ENCODE measurements at regions not wholly inside any gene's neighbourhood (a gene's known extent, or its start where the extent isn't known, plus 50 kb on each side); places are given as distances from the start of the nearest gene placed in this dataset.

- DNase-seq (ENCODE audit: low read depth, low spot score): no peak
- Mint-ChIP-seq H3K9me3 (peaks cover 20% of the 10 kb centered on the region), H3K4me1 (no peaks in the 10 kb centered on the region), H3K27me3 (ENCODE audit: low read depth) (peaks cover under 1% of the 10 kb centered on the region), H3K36me3 (ENCODE audit: low read depth) (peaks cover 2% of the 10 kb centered on the region), H3K4me3 (no peak overlapping the region), H3K27ac (ENCODE audit: unreplicated experiment) (no peak overlapping the region)
- no peak for TF ChIP-seq CTCF (conservative IDR thresholded peaks at IDR 0.05)
Observed at GRCh38 chr22:47463220-47463619, 700.8 kb downstream of the TBC1D22A start.

- DNase-seq (ENCODE audit: low read depth, low spot score): no peak
- TF ChIP-seq CTCF (conservative IDR thresholded peaks at IDR 0.05): no peak
- H3K4me3 Mint-ChIP-seq: no peak overlapping the region
- peaks cover 13% of the 10 kb centered on the region for H3K9me3 Mint-ChIP-seq
- H3K4me1 Mint-ChIP-seq: no peaks in the 10 kb centered on the region
- H3K36me3 Mint-ChIP-seq (ENCODE audit: low read depth): peaks cover 2% of the 10 kb centered on the region
- no peak overlapping the region for H3K27ac Mint-ChIP-seq (ENCODE audit: unreplicated experiment)
- no peaks in the 10 kb centered on the region for H3K27me3 Mint-ChIP-seq (ENCODE audit: low read depth)
Observed at GRCh38 chr22:47460861-47461260, 698.4 kb downstream of the TBC1D22A start.

GRCh38 chr22:47460176-47460575 is 697.7 kb downstream of the TBC1D22A start:
- H3K4me3 Mint-ChIP-seq: no peak overlapping the region
- H3K9me3 Mint-ChIP-seq: peaks cover 18% of the 10 kb centered on the region
- no peak for TF ChIP-seq CTCF (conservative IDR thresholded peaks at IDR 0.05)
- no peaks in the 10 kb centered on the region for H3K4me1 Mint-ChIP-seq
- H3K27ac Mint-ChIP-seq (ENCODE audit: unreplicated experiment): no peak overlapping the region
- DNase-seq (ENCODE audit: low read depth, low spot score): no peak
- H3K36me3 Mint-ChIP-seq (ENCODE audit: low read depth): peaks cover 2% of the 10 kb centered on the region
- no peaks in the 10 kb centered on the region for H3K27me3 Mint-ChIP-seq (ENCODE audit: low read depth)

- no peak for TF ChIP-seq CTCF (conservative IDR thresholded peaks at IDR 0.05)
- Mint-ChIP-seq H3K4me1 (no peaks in the 10 kb centered on the region), H3K9me3 (peaks cover 14% of the 10 kb centered on the region), H3K27ac (ENCODE audit: unreplicated experiment) (no peak overlapping the region), H3K27me3 (ENCODE audit: low read depth) (no peaks in the 10 kb centered on the region), H3K36me3 (ENCODE audit: low read depth) (peaks cover 3% of the 10 kb centered on the region), H3K4me3 (no peak overlapping the region)
- no peak for DNase-seq (ENCODE audit: low read depth, low spot score)
Observed at GRCh38 chr22:47458348-47458747, 695.9 kb downstream of the TBC1D22A start.

- no peak overlapping the region for H3K27ac Mint-ChIP-seq (ENCODE audit: unreplicated experiment)
- H3K27me3 Mint-ChIP-seq (ENCODE audit: low read depth): no peaks in the 10 kb centered on the region
- H3K4me1 Mint-ChIP-seq: no peaks in the 10 kb centered on the region
- no peak for TF ChIP-seq CTCF (conservative IDR thresholded peaks at IDR 0.05)
- no peak for DNase-seq (ENCODE audit: low read depth, low spot score)
- H3K4me3 Mint-ChIP-seq: no peak overlapping the region
- H3K9me3 Mint-ChIP-seq: peaks cover 21% of the 10 kb centered on the region
- peaks cover 3% of the 10 kb centered on the region for H3K36me3 Mint-ChIP-seq (ENCODE audit: low read depth)
Observed at GRCh38 chr22:47457509-47458300, 695.3 kb downstream of the TBC1D22A start.

All from neural crest cell (in vitro differentiated cells).